HG03066 (cell line): ENCODE measurements at regions not wholly inside any gene's neighbourhood (a gene's known extent, or its start where the extent isn't known, plus 50 kb on each side); places are given as distances from the start of the nearest gene placed in this dataset.

Source experiments
- ATAC-seq: cut with Tn5 transposase; IDR thresholded peaks from one replicate; pipeline ENCODE4 v1.9.1; 2021; ENCODE audit warnings: low read depth; ENCODE audit not compliant: unreplicated experiment

DNA sequence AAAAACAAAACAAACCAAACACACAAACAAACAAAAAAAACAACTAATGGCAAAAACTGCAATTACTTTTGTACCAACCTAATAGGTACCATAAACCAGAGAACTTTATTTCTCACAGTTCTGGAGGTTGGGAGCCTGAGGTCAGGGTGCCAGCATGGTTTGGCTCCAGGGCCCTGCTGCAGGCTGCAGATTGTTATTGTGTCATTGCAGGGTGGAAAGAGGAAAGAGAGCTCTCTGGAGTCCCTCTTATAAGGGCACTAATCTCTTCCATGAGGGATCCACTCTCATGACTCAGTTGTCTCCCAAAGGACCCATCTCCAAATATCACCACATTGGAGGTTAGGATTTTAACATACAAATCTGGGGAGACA lies 64.9 kb upstream of the CPEB4 start:
- ATAC-seq, result no peak

DNA sequence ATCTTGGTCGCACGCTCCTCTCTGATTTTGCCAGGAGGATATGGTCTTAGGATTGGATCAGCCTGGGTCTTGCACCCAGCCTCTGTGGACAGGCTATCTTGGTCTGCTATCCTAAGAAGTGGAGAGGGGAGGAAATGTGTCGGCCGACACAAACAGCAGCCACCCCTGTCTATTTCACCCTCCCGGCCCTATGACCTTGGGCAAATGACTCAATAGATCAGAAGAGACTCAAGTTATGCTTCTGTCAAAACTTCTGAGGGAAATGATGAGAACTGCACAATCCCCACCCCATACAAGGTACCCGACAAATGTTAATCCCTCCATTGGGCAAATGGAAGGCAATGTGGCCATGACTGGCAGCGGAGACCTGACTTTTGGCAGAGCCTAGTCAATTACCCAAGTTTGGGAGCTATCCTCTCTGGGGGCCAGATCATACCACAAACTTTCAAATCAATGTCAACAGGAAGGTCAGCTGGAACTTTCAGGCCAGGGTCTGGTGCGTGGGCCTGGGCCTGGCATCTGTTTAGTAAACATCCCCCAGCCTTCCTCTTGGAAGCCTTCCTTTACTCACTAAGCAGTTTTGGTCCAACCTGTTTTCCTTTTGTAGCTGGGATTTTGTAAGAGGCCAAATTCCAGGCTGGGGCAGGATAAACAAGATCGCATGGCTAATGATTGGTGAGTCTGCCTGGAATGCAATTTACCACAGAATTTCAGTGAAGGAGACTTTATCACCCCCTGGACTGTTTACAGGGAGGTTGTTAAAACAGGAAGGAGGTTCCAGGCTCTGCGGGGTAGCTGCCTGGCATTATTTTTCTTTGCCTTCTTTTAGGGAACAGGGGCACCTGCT lies 64.2 kb upstream of the CPEB4 start:
- no peak for ATAC-seq

DNA sequence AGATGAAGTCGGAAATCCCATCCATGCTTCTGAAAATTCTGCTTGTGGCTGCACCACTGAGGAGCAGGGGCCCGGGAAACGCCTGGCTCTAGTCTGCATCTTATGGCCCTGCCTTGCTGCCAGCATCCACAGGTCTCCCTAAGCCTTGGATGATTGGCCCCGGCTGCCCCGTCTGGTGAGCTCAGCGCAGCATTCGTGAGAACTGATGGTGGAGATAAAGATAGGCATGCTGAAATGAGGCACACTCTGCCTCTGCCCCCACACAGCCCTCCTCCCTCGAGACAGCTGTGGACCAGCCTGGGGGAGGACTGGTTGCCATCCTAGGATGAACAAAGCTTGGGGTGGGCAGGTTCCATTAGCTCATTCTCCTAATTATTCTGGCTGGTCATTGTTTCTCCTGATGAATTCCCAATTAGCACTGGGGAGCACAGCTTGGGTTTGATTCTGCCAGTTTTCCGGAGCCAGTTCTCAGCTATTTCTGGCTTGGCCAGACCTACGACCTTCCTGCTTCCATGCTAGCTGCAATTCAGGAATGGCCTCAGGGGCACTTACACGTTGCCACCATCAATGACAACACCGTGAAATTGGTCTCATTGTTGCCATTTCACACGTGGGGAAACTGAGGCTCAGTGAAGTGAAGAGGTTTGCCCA lies 62.8 kb upstream of the CPEB4 start:
- ATAC-seq, result no peak

DNA sequence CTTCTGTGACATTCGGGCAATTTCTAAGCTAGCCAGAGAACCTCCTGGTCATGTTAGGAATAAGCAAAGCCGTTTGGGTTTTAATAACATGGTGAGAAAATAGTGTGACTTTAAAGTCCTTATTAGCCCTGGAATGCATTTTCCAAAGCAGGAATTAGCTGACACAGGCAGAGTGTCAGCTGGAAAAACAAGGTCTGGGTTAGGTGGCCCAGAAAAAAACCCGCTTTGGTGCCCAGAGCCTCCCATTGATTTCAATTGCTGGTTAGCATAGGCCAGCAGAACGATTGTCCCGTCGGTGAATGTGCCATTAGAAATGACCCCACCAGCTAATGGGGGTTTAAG lies 62.1 kb upstream of the CPEB4 start:
- no peak for ATAC-seq

GRCh38 chr5:173826428-173827350 lies 61.5 kb upstream of the CPEB4 start:
- no peak for ATAC-seq

DNA sequence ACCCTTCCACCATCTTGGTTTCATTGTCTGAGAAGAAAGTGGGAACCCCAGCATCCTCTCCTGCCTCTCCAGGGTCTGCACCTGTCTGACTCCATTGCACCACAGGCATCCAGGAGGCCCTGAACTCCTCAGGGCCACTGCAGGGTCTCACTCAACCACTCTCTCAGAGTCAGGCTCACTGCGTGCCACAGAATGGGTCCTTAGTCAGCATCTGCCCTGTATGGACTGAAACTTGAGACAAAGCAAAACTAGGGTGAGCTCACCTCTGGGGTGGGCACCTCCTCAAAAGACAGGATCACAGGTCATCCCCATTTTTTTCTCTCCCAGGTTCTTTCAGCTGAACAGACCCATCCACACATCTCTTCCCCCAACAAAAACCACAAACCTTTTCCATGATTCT lies 59.2 kb upstream of the CPEB4 start:
- no peak for ATAC-seq

DNA sequence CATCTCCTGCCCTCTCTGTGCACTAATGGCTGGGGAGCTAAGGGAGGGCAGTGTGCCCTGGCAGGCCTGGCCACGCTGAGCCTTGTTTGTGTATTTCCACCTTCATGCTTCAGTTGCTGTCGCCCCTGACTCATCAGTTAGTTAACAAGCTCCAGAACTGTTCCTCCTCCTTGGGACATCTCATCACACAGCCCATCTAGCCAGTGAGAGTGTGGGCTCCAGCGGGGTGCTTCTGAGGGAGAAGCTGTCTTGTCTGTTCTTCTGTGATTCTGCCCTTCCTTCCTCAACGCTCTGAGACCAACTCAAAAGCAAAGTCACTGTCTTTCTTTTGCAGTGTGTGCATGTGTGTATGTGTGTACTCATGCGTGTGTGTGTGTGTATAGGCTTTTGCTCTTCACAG lies 58.3 kb upstream of the CPEB4 start:
- ATAC-seq, result no peak

- no peak for ATAC-seq
Observed at GRCh38 chr5:173830421-173830820, 57.7 kb upstream of the CPEB4 start.

DNA sequence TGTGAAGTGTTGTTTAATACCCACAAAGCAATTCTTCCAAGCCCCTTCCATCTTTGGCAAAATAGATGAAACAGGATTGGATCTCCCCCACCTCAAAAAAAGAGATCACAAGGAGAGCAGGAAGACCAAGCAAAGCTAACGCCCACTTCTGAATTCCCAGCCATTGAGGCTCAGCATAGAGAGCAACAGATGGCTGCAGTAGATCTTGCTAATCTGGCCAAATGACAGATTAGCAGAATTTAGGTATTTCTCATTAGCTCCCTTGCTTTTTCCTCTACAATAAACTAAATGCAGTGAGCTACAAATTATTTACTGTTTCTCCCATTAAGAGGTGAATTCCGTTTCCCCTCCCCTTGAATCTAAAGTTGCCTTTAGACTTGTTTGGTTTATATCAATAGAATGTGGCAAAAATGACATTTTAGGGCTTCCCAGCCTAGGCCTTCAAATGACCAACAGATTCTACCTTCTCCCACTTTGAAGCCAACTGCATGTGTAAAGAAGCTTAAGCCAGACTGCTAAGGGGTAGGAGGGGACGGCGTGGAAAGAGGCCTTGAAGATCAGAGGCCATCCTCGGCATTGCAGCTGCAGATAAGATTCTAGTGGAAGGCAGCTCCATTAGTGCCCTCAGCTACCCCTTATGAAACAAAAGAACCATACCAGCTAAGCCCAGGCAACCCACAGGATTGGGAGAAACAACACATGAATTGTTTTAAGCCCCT lies 56.8 kb upstream of the CPEB4 start:
- ATAC-seq, result no peak

- ATAC-seq, result no peak
Observed at GRCh38 chr5:173832386-173832785, 55.8 kb upstream of the CPEB4 start.

- no peak for ATAC-seq
Observed at GRCh38 chr5:173833196-173833985, 54.8 kb upstream of the CPEB4 start.

GRCh38 chr5:173834071-173834771 lies 53.9 kb upstream of the CPEB4 start:
- no peak for ATAC-seq

GRCh38 chr5:173835131-173835530 lies 53.0 kb upstream of the CPEB4 start:
- ATAC-seq, result no peak

- no peak for ATAC-seq
Observed at GRCh38 chr5:173835661-173836060, 52.5 kb upstream of the CPEB4 start.

DNA sequence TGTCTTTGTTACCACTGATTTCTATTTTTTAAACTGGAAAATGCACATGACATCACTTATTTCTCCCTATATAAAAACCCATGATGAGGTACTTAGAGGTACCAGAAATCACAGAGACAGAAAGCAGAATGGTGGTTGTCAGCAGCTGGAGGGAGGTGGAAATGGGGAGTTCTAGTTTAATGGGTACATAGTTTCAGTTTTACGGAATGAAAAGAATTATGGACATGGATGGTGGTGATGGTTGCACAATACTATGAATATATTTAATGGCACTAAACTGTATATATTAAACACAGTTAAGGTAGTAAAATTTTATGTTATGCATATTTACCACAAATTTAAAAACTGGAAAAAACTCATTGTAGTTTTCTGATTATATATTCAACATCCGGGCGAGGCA lies 50.5 kb upstream of the CPEB4 start:
- no peak for ATAC-seq
